ENCODE measurements at regions not wholly inside any gene's neighbourhood (a gene's known extent, or its start where the extent isn't known, plus 50 kb on each side); places are given as distances from the start of the nearest gene placed in this dataset.
"Not testable (repeated sequence)": the region's sequence is repeated elsewhere in the genome, so short reads cannot be mapped to it uniquely, and the experiment has no call there.

GRCh38 chr4:163697121-163697520, 202.6 kb downstream of the TMA16 start:
- no peak for DNase-seq

DNA sequence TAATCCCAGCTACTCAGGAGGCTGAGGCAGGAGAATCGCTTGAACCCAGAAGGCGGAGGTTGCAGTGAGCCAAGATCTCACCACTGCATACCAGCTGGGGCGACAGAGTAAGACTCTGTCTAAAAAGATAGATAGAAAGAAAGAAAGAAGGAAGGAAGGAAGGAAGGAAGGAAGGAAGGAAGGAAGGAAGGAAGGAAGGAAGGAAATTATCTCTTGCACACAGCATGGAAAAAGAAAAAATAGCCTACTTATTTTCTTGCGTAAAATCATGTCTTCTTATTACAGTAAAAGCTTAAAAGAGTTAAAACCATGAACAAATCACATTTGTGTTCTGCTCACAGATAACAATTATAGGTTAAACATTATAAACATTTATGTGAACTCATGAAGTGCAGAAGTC, 205.9 kb downstream of the TMA16 start:
- DNase-seq = not testable (repeated sequence)

GRCh38 chr4:163701916-163702315, 207.4 kb downstream of the TMA16 start:
- DNase-seq = no peak

DNA sequence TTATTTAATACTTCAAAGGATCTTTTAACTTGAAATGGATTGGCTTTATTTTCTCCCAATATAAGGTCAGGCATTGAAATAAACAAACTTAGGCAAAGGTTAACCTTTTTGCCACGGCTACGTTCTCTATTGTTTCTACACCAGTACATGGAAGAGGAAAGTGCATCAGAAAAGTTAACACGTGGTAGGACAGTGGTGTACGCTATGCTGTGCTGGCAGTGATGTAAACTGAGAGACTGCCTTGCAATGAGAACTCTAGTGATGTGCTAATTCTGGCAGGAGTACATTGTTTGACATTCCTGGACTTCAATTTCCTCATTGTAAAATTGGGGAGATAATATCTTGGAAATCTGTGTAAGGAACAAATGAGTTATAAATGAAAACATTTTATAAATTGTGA, 208.2 kb downstream of the TMA16 start:
- no peak for DNase-seq

- DNase-seq = no peak
These were observed 208.8 kb downstream of the TMA16 start for GRCh38 chr4:163703251-163703650.

- no peak for DNase-seq
These were observed 213.4 kb downstream of the TMA16 start for GRCh38 chr4:163707873-163708272.

GRCh38 chr4:163709601-163710000, 215.1 kb downstream of the TMA16 start:
- DNase-seq = no peak

- no peak for DNase-seq
These were observed 215.7 kb downstream of the TMA16 start for GRCh38 chr4:163710158-163710557.

GRCh38 chr4:163724495-163724894, 230.0 kb downstream of the TMA16 start:
- not testable (repeated sequence) for DNase-seq

DNA sequence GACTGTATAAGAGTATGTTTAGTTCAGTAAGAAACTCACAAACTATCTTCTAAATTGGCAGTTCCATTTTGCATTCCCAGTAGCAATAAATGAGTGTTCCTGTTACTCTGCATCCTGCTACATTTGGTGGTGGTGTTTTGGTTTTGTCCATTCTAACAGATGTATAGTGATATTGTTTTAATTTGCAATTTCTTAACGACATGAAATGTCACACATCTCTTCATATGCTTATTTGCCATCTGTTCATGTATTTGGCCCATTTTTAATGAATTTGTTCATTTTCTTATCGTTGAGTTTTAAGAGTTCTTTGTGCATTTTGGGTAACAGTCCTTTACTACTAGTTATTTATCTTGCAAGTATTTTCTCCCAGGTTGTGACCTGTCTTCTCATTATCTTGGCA, 232.2 kb downstream of the TMA16 start:
- DNase-seq = no peak

DNA sequence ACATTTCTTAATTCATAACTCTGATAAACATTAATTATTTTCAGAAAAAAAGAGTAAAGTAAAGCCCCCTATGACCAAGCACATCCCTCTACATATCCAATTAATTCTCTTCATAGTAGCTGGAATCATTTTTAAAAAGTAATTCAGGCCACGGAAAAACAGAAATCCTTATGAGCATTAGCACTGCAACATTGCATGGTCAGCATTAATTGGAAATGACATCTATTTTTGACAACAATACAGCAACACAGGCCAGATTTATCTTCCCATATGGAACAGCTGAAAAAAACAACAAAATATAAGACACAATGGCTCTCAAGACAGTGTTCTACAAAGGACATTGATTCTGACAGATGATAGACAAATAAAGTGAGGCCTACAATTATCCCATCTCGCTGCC, 236.6 kb downstream of the TMA16 start:
- DNase-seq = no peak

GRCh38 chr4:163732473-163732872, 238.0 kb downstream of the TMA16 start:
- DNase-seq = no peak

GRCh38 chr4:163736876-163737275, 242.4 kb downstream of the TMA16 start:
- DNase-seq = no peak

DNA sequence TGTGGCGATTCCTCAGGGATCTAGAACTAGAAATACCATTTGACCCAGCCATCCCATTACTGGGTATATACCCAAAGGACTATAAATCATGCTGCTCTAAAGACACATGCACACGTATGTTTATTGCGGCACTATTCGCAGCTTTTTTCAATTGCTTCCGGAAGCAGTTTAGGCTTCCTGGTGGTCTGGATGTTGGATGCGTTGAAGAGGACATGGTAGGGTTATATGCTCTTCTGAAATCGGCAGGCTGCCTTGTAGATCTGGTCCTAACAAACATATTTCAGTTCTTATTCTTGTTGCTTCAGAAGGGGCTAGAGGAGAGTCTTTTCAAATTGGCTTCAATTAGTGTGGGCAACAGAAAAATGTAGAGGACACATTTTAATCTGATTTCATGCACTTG, 243.4 kb downstream of the TMA16 start:
- DNase-seq = not testable (repeated sequence)

- DNase-seq = no peak
These were observed 244.0 kb downstream of the TMA16 start for GRCh38 chr4:163738521-163738920.

DNA sequence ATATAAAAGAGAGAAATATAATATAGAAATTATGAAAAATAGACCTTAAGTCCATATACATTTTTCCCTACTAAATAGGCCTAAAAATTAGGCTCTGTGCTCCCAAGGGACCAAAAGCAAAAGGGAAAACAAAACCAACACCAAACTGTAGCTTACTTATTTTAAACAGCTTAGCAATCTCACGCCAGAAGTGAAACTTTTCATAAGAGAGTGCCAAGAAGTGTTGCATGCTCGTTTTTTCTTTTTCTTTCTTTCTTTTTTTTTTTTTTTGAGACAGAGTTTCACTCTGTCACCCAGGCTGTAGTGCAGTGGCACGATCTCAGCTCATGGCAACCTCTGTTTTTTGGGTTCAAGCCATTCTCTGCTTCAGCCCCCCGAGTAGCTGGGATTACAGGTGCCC, 250.4 kb downstream of the TMA16 start:
- no peak for DNase-seq

DNA sequence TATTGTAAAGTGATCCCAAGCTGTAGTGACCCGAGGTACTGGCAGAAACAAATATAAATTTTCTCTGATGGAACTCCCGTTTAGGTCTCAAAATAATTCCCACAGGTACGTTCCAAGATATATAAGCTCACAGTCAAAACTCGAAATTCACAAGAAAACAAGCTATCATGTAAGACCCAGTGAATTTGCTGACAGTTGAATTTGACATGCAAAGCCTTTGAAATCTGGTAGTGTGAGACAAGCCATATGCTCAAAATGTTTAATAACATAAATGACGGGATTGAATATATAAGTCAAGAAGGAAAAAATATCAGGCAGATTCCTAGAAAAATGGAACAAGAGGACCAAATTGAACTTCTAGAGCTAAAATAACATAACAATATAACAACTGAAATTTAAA, 252.8 kb downstream of the TMA16 start:
- DNase-seq = no peak

DNA sequence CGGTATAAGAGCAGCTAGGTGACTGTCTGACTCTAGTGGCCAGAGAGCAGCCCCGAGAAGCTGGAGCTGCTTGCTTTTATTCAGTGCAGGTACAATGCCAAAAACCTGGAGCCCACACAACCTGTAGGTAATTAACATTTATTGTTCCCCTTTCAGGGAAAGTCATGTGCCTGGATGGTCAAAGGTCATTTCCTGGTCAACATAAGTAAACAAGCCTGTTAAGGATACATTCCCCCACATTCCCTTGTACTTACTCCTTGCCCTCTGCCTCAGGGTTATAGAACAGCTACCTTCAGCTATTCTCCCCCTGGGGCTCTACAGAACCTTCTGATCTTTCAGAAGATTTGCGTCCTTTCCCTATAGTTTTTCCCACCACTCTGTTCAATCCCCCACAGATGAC, 253.4 kb downstream of the TMA16 start:
- DNase-seq = no peak

GRCh38 chr4:163748449-163748848, 254.0 kb downstream of the TMA16 start:
- no peak for DNase-seq

DNA sequence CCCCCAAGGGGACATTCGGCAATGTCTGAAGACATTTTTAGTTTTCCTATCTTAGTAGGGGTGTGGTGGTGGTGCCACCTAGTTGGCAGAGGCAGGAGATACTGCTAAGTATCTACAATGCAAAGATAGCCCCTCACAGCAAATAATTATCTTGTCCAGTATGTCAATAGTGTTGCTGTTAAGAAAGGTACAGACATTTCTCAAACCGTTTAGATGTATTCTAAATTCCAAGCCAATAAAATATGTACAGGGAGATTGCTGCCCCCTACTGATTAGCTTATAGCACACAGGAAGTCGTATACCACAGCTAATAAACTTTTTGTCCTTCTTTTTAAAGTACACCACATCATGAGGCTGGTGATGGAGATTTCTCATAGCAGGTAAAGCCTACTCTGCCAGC, 260.5 kb downstream of the TMA16 start:
- DNase-seq = peak in 1 of 2 donors; percentile 49

DNA sequence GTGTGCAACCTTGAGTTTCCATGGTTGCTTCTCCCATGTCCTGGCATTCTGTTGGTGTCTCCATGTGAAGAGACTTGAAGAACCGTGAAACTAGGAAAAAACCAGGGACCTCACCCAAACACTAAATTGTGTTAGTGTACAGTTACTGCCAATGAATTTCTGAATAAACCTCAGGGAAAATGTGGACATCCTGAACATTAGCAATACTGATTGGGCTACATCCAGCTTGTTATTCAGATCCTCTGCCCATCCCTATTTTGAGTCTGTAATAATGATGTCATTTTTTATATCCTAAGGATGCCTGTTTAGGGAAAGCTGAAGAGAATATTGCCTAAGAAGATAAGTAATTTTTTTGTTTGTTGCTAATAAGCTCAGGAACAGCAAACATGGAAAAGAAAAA, 262.7 kb downstream of the TMA16 start:
- no peak for DNase-seq

DNA sequence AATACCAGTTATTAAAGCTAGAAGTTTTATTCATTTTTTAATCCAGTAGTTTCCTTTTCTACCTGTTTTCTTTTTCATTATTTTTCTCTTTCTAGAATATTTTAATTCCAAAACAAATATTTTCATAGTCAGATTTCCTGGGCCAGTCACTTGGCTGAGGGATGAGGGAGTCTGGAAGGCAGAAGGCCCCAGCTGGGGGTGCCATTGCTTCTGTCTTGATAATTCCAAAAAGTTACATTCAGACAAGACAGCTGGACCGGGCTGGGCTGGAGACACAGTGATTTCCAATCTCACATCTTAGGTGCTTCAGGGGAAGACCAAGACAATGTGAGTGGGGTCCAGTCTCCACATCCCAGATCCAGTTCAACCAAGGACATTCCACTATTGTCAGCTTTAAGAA, 263.5 kb downstream of the TMA16 start:
- no peak for DNase-seq

DNA sequence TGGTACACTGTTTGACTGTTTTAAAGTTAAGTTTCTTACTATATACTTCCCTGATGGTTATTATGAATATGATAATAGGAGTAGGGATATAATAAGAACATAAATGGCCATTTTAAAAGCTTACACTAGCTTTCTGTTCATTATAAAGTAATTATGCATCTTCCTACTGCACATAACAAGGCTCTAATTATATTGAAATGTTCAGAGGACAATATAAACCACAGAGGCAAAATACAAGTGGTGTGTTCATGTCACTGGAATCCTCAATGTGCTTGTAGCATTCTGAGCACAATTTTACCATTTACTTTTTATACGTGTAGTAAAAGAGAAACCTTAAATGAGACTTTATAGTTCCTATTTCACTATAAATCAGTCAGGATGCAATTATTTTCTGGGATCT, 268.3 kb downstream of the TMA16 start:
- DNase-seq = no peak

DNA sequence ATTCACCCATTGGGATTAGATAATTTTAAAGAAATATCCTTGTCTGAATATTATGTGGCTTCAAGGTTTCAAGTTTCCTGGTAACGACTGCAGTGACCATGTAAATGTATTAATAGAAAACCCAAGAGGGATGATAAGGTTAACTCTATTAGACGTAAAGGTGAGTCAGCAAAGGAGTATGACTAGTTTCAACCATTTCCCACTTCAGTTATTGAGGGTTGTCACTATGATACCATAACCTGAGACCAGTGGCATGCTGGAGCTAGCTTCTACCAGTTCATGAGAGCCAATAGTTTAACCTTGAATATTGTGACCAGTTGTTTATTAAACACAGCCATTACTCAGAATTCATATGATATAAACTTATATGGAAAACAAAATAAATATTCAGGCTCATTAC, 270.1 kb downstream of the TMA16 start:
- no peak for DNase-seq

GRCh38 chr4:163768014-163768413, 273.5 kb downstream of the TMA16 start:
- no peak for DNase-seq

- DNase-seq = no peak
These were observed 277.7 kb downstream of the TMA16 start for GRCh38 chr4:163772238-163772637.

Data from CD4-positive, alpha-beta T cell treated with Interleukin-4 for 1 hour (primary cell).